ENCODE measurements at regions not wholly inside any gene's neighbourhood (a gene's known extent, or its start where the extent isn't known, plus 50 kb on each side); places are given as distances from the start of the nearest gene placed in this dataset.

DNA sequence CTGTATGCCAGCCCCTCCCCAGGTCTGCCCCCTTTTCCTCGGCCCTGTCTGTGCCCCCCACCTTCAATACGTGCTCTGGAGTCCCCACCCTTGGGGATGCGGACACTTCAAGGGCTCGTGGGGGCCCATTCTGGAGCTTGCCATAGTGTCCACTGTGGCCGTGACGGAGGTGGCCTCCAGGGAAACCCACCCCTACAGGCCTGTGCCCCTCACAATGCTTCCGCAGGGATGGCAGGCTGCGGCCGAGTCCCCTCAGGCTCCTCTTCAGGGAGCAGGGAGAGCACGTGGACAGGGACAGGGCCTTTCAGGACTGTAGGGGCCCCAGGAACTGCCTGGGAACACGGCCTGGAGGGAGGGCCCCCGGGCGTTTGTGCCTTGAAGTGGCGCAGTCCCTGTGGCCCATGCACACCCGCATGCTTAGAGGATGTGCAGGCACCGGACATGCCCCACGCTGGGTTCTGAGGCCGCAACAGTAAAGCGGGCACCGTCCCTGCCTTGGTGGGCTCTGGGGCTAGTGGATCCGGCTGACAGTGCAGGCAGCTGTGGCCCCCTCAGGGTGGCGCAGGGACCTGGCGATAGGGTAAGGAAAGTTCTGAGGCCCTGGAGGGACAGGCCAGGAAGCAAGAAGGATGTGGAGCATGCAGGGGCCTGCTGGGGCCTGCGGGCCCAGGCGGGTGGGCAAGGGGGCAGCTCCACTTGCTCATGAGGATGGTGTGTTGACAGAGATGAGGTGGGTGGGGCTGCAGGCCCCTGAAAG, 209.0 kb upstream of the RTL1 start:
- H3K27ac ChIP-seq: no peak overlapping the region
- TF ChIP-seq, protein P1, sequence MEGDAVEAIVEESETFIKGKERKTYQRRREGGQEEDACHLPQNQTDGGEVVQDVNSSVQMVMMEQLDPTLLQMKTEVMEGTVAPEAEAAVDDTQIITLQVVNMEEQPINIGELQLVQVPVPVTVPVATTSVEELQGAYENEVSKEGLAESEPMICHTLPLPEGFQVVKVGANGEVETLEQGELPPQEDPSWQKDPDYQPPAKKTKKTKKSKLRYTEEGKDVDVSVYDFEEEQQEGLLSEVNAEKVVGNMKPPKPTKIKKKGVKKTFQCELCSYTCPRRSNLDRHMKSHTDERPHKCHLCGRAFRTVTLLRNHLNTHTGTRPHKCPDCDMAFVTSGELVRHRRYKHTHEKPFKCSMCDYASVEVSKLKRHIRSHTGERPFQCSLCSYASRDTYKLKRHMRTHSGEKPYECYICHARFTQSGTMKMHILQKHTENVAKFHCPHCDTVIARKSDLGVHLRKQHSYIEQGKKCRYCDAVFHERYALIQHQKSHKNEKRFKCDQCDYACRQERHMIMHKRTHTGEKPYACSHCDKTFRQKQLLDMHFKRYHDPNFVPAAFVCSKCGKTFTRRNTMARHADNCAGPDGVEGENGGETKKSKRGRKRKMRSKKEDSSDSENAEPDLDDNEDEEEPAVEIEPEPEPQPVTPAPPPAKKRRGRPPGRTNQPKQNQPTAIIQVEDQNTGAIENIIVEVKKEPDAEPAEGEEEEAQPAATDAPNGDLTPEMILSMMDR (conservative IDR thresholded peaks at IDR 0.05): no peak
- no peak for TF ChIP-seq ZFX (IDR thresholded peaks at IDR 0.05)

DNA sequence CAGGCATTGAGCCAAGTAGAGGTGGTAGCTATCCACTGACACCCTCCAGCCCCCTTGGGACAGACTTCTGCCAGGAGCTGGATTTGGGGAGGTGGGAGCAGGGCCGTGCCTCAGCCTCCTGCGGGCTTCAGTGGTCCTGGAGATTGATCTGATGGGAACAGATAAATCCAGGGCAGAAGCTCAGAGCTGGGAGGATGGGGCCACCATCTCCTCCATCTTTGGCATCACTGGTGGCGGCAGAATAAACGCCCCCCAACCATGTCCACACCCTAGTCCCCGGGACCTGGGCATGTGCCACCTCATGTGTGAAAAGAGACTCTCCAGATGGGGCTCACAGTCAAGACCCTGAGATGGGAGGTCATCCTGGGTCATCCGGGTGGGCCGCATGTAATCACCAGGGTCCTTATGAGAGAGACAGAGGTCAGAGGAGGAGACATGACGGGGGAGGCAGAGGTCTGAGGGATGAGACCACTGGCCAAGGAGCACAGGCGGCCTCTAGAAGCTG, 209.6 kb upstream of the RTL1 start:
- TF ChIP-seq ZFX (IDR thresholded peaks at IDR 0.05): no peak
- TF ChIP-seq, protein P1 (conservative IDR thresholded peaks at IDR 0.05): no peak

DNA sequence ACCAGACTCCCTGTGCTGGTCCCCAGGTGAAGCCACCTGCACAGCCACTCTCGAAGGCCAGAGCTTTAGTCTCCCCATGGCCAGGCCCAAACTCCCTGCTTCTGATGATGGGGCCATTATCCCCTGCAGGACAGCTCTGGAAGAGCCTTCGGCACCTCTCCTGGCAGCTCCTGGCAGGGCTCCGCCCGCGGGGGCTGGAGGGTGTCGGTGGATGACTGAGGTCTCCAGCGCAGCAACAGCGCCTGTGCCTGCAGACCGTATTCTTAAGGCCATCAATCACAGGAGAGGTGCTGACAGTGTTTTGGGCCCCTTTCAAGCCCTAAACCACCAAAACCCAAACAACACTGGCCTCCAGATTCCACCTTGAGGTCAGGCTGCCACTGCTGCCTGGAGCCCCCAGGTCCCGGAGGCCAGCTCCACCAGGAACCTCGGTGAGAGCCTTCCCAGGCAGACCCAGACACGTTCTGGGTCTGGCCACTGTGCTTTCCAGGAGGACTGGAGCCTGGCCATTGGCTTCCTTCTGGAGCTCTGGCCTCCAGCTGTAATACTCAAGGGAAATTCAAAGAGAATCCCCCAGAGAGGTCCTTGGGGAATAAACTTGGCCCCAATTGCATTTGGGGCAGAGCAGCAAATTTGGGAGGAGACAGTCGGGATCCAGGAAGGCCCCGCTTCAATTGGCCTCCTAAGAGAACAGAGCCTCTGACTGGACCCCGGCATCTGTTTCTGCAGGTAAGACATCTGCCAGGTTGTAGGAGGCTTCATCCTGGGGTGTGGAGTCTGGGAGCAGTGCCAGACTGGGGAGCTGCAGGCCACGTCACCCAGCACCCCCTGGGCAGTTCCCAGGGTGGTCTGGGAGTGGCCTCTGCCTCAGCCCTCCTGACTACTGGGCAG, 210.6 kb upstream of the RTL1 start:
- TF ChIP-seq ZFX (IDR thresholded peaks at IDR 0.05): no peak
- TF ChIP-seq, protein P1 (conservative IDR thresholded peaks at IDR 0.05): no peak
- no peak overlapping the region for H3K27ac ChIP-seq

More for the DNA sequence above, 209.6 kb upstream of the RTL1 start:
- no peak overlapping the region for H3K27ac ChIP-seq

DNA sequence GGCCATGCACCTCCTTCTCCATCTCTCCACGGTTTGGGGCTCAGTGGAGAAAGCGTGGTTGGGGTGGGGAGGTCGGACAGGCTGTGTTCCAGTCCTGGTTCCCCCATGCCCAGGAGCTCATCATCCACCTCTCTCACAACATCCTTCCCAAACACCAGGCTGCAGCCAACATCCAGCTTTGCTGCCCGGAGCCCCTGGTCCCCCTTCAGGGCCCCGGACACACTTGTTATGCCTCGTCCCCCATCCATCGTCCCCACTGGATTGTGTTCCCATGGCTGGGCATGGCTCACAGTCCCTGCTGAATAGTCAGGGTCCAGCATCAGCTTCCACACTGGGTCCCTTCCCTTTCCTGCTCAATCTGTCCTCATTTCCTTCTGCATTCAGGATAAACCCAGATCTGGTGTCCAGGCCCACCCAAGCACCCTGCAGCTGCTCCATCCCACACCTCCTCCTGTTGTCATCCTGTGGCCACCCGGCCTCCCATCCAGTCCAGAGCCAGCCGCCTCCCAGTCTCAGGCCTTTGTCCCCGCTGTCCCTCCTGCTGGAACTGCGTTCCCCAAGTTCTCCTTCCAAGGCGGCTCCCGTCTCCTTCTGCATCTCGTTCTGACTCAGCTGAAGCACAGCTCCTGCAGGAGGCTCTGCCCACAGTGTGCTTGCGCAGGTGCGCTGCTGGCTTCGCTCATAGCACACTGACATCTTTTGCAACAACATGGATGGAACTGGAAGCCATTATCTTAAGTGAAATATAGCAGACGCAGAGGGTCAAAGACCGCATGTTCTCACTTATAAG, 211.4 kb upstream of the RTL1 start:
- no peak overlapping the region for H3K27ac ChIP-seq

DNA sequence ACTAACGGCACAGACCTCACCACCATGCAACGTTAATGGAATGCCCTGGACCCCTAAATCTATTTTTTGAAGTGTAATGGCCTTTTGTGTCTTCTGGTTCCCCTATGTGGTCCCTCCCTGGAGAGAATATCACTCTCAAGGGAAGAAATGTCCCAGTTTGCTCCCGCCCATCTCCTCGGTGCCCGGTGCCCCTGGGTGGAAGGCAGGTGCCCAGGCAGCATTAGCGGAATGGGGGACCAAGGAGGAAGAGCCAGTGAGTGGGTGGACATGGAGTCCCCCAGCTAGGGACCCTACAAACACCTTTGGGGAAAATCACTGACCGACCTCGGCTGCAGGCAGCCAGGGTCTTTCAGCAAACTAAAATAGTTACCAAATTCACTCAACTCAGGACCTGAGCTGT, 212.1 kb upstream of the RTL1 start:
- no peak for TF ChIP-seq ZFX (IDR thresholded peaks at IDR 0.05)
- TF ChIP-seq, protein P1 (conservative IDR thresholded peaks at IDR 0.05): no peak
- no peak overlapping the region for H3K27ac ChIP-seq

More for the DNA sequence above, 211.4 kb upstream of the RTL1 start:
- TF ChIP-seq, protein P1 (conservative IDR thresholded peaks at IDR 0.05): no peak
- TF ChIP-seq ZFX (IDR thresholded peaks at IDR 0.05): no peak

DNA sequence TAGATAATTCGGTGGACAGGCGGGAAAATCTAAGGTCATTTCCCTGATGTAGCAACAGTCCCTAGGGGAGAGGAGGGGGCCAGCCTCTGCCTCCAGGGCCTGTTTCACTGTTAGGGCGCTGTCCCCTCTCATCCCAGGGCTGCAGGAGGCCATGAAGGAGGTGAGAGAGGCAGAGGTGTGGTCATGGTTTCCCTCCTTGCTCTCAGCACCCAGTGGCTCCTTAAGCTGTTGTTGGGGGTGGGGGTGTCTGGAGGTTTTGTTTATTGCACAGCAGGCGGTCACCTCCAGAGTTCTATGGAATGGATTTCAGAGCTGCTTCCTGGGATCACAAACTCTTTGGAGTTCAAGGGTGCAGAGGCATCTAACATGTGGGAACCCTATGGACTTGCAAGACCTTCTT, 212.5 kb upstream of the RTL1 start:
- no peak overlapping the region for H3K27ac ChIP-seq
- no peak for TF ChIP-seq ZFX (IDR thresholded peaks at IDR 0.05)
- TF ChIP-seq, protein P1 (conservative IDR thresholded peaks at IDR 0.05): no peak
